Fibroblast of the aortic adventitia (primary cell): ENCODE measurements at regions not wholly inside any gene's neighbourhood (a gene's known extent, or its start where the extent isn't known, plus 50 kb on each side); places are given as distances from the start of the nearest gene placed in this dataset.

Experiments used
- DNase-seq: peaks from one replicate; pipeline ENCODE4 v3.0.0-alpha.2; 2010; ENCODE audit warnings: low read depth
- H3K4me3 ChIP-seq: 2 replicates; pipeline ENCODE4 v1.5.1; 2011; ENCODE audit warnings: low read depth, mild to moderate bottlenecking, control low read depth, low read length, moderate library complexity
- CTCF ChIP-seq: IDR thresholded peaks from 2 replicates; pipeline ENCODE4 v1.5.1; 2011; ENCODE audit warnings: mild to moderate bottlenecking, low read length, control low read depth, inconsistent platforms; ENCODE audit not compliant: insufficient read depth

DNA sequence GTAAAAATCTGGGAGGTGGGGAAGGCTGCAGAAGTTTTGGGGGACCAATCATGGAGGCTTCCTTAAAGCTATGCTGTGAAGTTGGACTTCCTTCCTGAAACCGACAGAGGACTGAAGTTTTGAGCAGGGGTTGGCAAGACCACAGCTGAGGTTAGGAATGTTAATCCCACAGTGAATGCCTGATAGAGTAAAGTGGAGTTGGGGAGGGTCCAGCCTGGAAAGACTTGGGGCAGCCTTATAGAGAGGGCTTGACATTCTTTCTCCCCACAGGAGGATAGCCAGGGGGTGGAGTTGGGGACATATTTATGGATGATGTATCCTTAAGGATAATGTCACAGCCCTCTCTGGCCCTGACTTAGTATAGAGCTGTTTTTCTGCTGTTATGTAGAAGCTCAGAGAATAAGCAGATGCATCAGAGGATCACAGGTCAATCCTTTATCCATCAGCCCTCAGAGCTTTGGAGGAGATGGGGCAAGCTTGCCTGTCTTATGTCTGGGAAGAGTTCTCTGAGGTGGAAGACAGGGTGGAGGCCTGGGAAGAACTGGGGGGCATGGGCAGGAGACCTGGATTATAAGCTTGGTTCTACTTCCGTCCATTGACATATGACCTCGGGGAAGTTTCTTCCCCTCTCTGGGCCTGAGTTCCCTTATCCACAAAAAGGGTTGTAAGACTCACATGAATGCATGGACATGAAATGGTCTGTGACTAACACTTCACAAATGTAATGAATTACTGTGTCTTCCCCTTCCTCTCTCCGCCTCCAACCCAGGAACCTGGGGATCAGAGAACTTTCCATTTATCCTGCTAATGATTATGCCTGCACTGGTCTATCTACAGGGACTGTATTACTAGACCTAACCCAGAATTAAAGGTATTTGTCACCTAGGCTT, 317.8 kb downstream of the MIAT start:
- TF ChIP-seq CTCF: no peak
- no peak for DNase-seq
- H3K4me3 ChIP-seq: no peak overlapping the region

DNA sequence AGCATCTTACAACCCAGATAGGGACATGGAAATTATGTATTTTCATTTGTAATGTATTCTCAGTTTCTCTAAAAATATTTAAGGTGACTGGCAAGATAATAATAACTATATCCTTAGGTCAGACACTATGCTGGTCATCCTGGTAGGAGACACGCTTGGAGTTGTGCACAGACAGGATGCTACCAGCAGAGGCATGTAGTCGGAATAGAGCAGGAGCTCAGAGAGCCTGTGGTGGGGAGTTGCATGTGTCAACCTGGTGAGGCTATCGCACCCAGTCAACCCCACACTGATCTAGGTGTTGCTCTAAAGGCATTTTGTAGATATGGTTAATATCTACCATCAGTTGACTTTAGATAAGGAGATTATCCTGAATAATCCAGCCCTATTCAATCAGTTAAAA, 318.5 kb downstream of the MIAT start:
- H3K4me3 ChIP-seq: no peak overlapping the region
- no peak for DNase-seq
- no peak for TF ChIP-seq CTCF

- no peak for TF ChIP-seq CTCF
- no peak for DNase-seq
- H3K4me3 ChIP-seq: no peak overlapping the region
These were observed 320.5 kb downstream of the MIAT start for GRCh38 chr22:26977741-26978376.

DNA sequence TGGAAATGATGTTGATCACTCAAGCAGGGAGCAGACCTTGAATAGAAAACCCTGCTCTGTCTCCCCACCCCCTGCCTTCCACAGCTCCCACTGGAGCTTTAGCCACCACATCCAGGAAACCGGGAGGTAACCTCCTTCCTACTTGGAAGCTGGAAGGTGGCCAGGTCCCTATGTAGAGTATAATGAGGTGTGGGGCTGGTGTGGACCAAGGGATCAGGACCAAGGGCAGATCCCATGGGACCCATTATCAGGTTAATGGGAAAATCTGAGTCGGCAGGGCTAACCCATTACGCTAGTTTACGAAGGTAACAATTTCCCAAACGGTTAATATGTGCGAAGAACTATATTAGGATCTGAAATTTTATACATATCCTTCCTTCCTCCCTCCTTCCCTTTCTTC, 321.9 kb downstream of the MIAT start:
- TF ChIP-seq CTCF: no peak
- no peak overlapping the region for H3K4me3 ChIP-seq
- DNase-seq: no peak

DNA sequence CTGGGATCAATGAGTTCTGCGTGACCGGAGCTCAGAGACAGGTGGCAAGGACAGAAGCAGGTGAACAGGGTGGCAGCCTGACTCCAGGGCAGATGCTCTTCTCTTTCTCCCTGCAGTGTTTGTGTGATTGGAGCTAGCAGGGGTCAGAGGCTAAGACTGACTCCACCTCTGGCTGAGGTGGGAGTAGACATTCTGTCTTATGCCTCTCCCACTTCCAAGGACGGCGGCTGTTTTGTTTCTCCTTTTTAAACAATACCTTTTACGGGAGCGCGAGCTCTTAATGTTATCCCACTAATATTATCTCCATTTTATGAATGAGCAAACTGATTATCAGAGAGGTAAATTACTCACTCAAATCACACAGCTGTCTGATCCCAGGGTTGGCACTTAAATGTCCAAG, 323.7 kb downstream of the MIAT start:
- DNase-seq: no peak

GRCh38 chr22:26981541-26981940, 324.2 kb downstream of the MIAT start:
- DNase-seq: peak; percentile 81
- TF ChIP-seq CTCF: no peak

More for the DNA sequence above, 323.7 kb downstream of the MIAT start:
- TF ChIP-seq CTCF: no peak
- no peak overlapping the region for H3K4me3 ChIP-seq

DNA sequence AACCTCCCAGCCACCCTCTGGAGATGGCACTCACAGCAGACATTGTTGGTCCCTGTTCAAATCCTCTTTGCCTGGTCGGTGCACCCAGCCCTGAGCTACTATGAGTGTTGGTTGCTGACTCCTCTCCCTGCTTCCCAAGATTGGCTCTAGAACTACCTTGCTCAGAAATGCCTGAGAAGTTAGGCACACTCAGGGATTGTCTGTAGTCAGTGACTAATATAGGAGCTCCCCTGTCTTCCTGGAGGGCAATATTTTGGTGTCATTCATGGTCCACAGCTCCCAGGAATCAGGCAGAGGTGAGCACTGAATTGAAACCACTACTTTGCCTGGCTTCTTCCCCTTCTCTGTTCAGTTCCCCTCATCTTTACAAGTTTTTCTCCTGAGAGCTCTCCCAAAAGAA, 325.9 kb downstream of the MIAT start:
- H3K4me3 ChIP-seq: no peak overlapping the region
- TF ChIP-seq CTCF: no peak
- no peak for DNase-seq

More at GRCh38 chr22:26981541-26981940, 324.2 kb downstream of the MIAT start:
- H3K4me3 ChIP-seq: no peak overlapping the region
